Coronary artery (tissue), 2 donors: ENCODE measurements at regions not wholly inside any gene's neighbourhood (a gene's known extent, or its start where the extent isn't known, plus 50 kb on each side); places are given as distances from the start of the nearest gene placed in this dataset.
"Not testable (repeated sequence)": the region's sequence is repeated elsewhere in the genome, so short reads cannot be mapped to it uniquely, and the experiment has no call there.

Experiments used
- DNase-seq: peaks from one replicate; pipeline ENCODE4 v3.0.0-alpha.2; 2017; ENCODE audit warnings: low spot score
- H3K27ac ChIP-seq, 2 donors: fragments of 200-600 bp; sonication (generic); one replicate each; pipeline ENCODE4 v1.5.1; 2016 to 2019
- H3K4me3 ChIP-seq: fragments of 200-600 bp; sonication (generic); 2 replicates; pipeline ENCODE4 v1.5.1; 2016; ENCODE audit warnings: mild to moderate bottlenecking, moderate library complexity
- CTCF ChIP-seq: fragments of 200-600 bp; sonication (generic); IDR thresholded peaks from one replicate; pipeline ENCODE4 v1.5.1; 2019; ENCODE audit warnings: antibody characterized with exemption

GRCh38 chr12:83603106-83603505, 916.4 kb downstream of the TMTC2 start:
- DNase-seq: no peak
- Histone ChIP-seq H3K27ac (no peak overlapping the region), H3K4me3 (no peak overlapping the region)
- no peak for TF ChIP-seq CTCF

- Histone ChIP-seq H3K4me3 (no peak overlapping the region), H3K27ac (no peak overlapping the region)
- no peak for TF ChIP-seq CTCF
- no peak for DNase-seq
Observed at GRCh38 chr12:83575326-83575725, 888.6 kb downstream of the TMTC2 start.

GRCh38 chr12:83574142-83574541, 887.4 kb downstream of the TMTC2 start:
- no peak for DNase-seq
- H3K4me3 ChIP-seq: no peak overlapping the region
- no peak overlapping the region for H3K27ac ChIP-seq
- no peak for TF ChIP-seq CTCF

- no peak for DNase-seq
- TF ChIP-seq CTCF: no peak
- Histone ChIP-seq H3K4me3 (no peak overlapping the region), H3K27ac (no peak overlapping the region)
Observed at GRCh38 chr12:83573671-83574070, 887.0 kb downstream of the TMTC2 start.

GRCh38 chr12:83559650-83560049, 872.9 kb downstream of the TMTC2 start:
- Histone ChIP-seq H3K27ac (no peak overlapping the region), H3K4me3 (no peak overlapping the region)
- TF ChIP-seq CTCF: no peak
- DNase-seq: no peak

- H3K27ac ChIP-seq, DNase-seq: not testable (repeated sequence)
Observed at GRCh38 chr12:83556040-83556439, 869.3 kb downstream of the TMTC2 start.

GRCh38 chr12:83541446-83541845, 854.7 kb downstream of the TMTC2 start:
- DNase-seq: no peak
- no peak overlapping the region for H3K4me3 ChIP-seq
- H3K27ac ChIP-seq: no peak overlapping the region
- TF ChIP-seq CTCF: no peak

More at GRCh38 chr12:83556040-83556439, 869.3 kb downstream of the TMTC2 start:
- H3K4me3 ChIP-seq: not testable (repeated sequence)
